GM12874 (cell line): ENCODE measurements at regions not wholly inside any gene's neighbourhood (a gene's known extent, or its start where the extent isn't known, plus 50 kb on each side); places are given as distances from the start of the nearest gene placed in this dataset.

Experiments used
- CTCF ChIP-seq: IDR thresholded peaks from 2 replicates; pipeline ENCODE4 v1.5.1; 2011; ENCODE audit warnings: low read depth, mild to moderate bottlenecking, control low read depth, low read length, moderate library complexity; ENCODE audit not compliant: insufficient read depth

- TF ChIP-seq CTCF = no peak
Observed at GRCh38 chr5:115418788-115419187, 122.3 kb upstream of the CCDC112 start.

GRCh38 chr5:115417076-115417475 is 120.6 kb upstream of the CCDC112 start:
- no peak for TF ChIP-seq CTCF

- TF ChIP-seq CTCF = no peak
Observed at GRCh38 chr5:115415143-115415491, 118.7 kb upstream of the CCDC112 start.

GRCh38 chr5:115414406-115415142 is 118.1 kb upstream of the CCDC112 start:
- TF ChIP-seq CTCF = no peak

GRCh38 chr5:115413651-115414050 is 117.2 kb upstream of the CCDC112 start:
- no peak for TF ChIP-seq CTCF

GRCh38 chr5:115409094-115409493 is 112.6 kb upstream of the CCDC112 start:
- no peak for TF ChIP-seq CTCF

GRCh38 chr5:115402822-115403577 is 106.5 kb upstream of the CCDC112 start:
- no peak for TF ChIP-seq CTCF
